ENCODE measurements at regions not wholly inside any gene's neighbourhood (a gene's known extent, or its start where the extent isn't known, plus 50 kb on each side); places are given as distances from the start of the nearest gene placed in this dataset.

- no peak for DNase-seq
- Histone ChIP-seq H3K27ac (no peak overlapping the region), H3K4me3 (ENCODE audit: low read depth, low read length) (no peak overlapping the region), H3K36me3 (replicated peaks) (no peaks in the 10 kb centered on the region), H3K27me3 (replicated peaks) (no peaks in the 10 kb centered on the region)
- TF ChIP-seq CTCF (IDR thresholded peaks at IDR 0.05; ENCODE audit: low read depth, low read length, missing control alignments), result no peak
- in situ Hi-C loops (cut with HindIII; ENCODE audit: low pct_ligation_motif_present, low sequenced_read_pairs), result loop anchor here (25.0 kb wide), 1 partner anchor 179 kb away; no protein-coding TSS in a partner anchor
These were observed 215.0 kb upstream of the THBS1 start for GRCh38 chr15:39365873-39366272.

- in situ Hi-C loops (cut with HindIII; ENCODE audit: low pct_ligation_motif_present, low sequenced_read_pairs), result loop anchor here (25.0 kb wide), 1 partner anchor 180 kb away; no protein-coding TSS in a partner anchor
These were observed 213.3 kb upstream of the THBS1 start for GRCh38 chr15:39367596-39367995.

GRCh38 chr15:39369768-39370167 is 211.1 kb upstream of the THBS1 start:
- DNase-seq, result no peak
- H3K27ac ChIP-seq, result no peak overlapping the region
- no peaks in the 10 kb centered on the region for H3K36me3 ChIP-seq (replicated peaks)
- in situ Hi-C loops (cut with HindIII; ENCODE audit: low pct_ligation_motif_present, low sequenced_read_pairs), result loop anchor here (25.0 kb wide), 1 partner anchor 182 kb away; no protein-coding TSS in a partner anchor
- no peaks in the 10 kb centered on the region for H3K27me3 ChIP-seq (replicated peaks)
- TF ChIP-seq CTCF (IDR thresholded peaks at IDR 0.05; ENCODE audit: low read depth, low read length, missing control alignments), result no peak
- H3K4me3 ChIP-seq (ENCODE audit: low read depth, low read length), result no peak overlapping the region

More at GRCh38 chr15:39367596-39367995, 213.3 kb upstream of the THBS1 start:
- no peak for TF ChIP-seq CTCF (IDR thresholded peaks at IDR 0.05; ENCODE audit: low read depth, low read length, missing control alignments)
- Histone ChIP-seq H3K4me3 (ENCODE audit: low read depth, low read length) (no peak overlapping the region), H3K27ac (no peak overlapping the region), H3K27me3 (replicated peaks) (no peaks in the 10 kb centered on the region), H3K36me3 (replicated peaks) (no peaks in the 10 kb centered on the region)
- DNase-seq, result no peak

- DNase-seq, result no peak
- Histone ChIP-seq H3K27ac (no peak overlapping the region), H3K36me3 (replicated peaks) (no peaks in the 10 kb centered on the region), H3K27me3 (replicated peaks) (no peaks in the 10 kb centered on the region), H3K4me3 (ENCODE audit: low read depth, low read length) (no peak overlapping the region)
- TF ChIP-seq CTCF (IDR thresholded peaks at IDR 0.05; ENCODE audit: low read depth, low read length, missing control alignments), result no peak
- in situ Hi-C loops (cut with HindIII; ENCODE audit: low pct_ligation_motif_present, low sequenced_read_pairs), result no loop called here
These were observed 204.4 kb upstream of the THBS1 start for GRCh38 chr15:39376371-39376909.

- no peaks in the 10 kb centered on the region for H3K27me3 ChIP-seq (replicated peaks)
- in situ Hi-C loops (cut with HindIII; ENCODE audit: low pct_ligation_motif_present, low sequenced_read_pairs), result no loop called here
- no peak for TF ChIP-seq CTCF (IDR thresholded peaks at IDR 0.05; ENCODE audit: low read depth, low read length, missing control alignments)
- H3K27ac ChIP-seq, result no peak overlapping the region
- no peaks in the 10 kb centered on the region for H3K36me3 ChIP-seq (replicated peaks)
- no peak overlapping the region for H3K4me3 ChIP-seq (ENCODE audit: low read depth, low read length)
- DNase-seq, result peak; percentile 46
These were observed 199.4 kb upstream of the THBS1 start for GRCh38 chr15:39381517-39381916.

GRCh38 chr15:39388118-39388517 is 192.8 kb upstream of the THBS1 start:
- no peak for TF ChIP-seq CTCF (IDR thresholded peaks at IDR 0.05; ENCODE audit: low read depth, low read length, missing control alignments)
- no peak overlapping the region for H3K27ac ChIP-seq
- no peak for DNase-seq
- H3K27me3 ChIP-seq (replicated peaks), result no peaks in the 10 kb centered on the region
- no peaks in the 10 kb centered on the region for H3K36me3 ChIP-seq (replicated peaks)
- H3K4me3 ChIP-seq (ENCODE audit: low read depth, low read length), result no peak overlapping the region
- in situ Hi-C loops (cut with HindIII; ENCODE audit: low pct_ligation_motif_present, low sequenced_read_pairs), result no loop called here

All from brain microvascular endothelial cell (primary cell).